GM21717 (cell line): ENCODE measurements at regions not wholly inside any gene's neighbourhood (a gene's known extent, or its start where the extent isn't known, plus 50 kb on each side); places are given as distances from the start of the nearest gene placed in this dataset.

ENCODE experiments used
- ATAC-seq: cut with Tn5 transposase; IDR thresholded peaks from one replicate; pipeline ENCODE4 v1.9.1; 2021; ENCODE audit warnings: mild to moderate bottlenecking, moderate library complexity; ENCODE audit not compliant: unreplicated experiment

GRCh38 chr5:101937041-101937440, 359.0 kb downstream of the SLCO4C1 start:
- ATAC-seq = no peak

DNA sequence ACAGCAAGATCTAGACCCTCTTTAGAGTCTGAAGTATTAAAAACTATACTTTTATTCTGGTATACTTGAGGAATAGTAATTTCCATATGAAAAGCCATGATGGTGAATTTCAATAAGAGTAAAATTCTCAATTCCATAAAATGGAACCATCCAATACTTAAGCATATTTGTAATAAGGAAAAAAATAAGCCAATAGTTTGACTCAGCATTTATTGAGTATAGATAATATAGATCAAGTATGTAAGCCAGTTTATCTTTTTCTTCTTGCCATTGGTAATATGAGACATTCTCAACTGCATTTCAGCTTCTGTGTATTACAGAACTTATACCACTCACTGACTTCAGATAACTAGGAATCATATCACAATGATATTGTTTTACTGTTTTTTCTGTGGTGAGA, 361.0 kb downstream of the SLCO4C1 start:
- no peak for ATAC-seq

DNA sequence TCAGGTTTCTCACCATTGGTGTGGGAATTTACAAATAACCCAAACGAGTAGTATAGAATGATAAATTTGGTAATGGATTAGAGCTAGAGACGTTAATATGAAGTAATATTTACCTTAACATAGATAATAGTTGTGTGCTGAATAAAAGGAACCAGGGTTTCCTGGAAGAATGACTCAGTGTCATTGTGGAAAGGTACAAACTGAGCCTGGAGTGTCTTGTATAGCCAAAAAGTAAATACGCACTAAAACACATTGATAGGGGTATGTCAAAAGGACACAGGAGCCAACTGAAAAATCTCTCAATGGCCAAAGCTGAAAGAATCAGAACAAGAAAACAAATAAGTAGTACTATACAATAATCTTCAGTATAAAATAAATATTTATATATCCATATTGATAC, 363.5 kb downstream of the SLCO4C1 start:
- no peak for ATAC-seq

DNA sequence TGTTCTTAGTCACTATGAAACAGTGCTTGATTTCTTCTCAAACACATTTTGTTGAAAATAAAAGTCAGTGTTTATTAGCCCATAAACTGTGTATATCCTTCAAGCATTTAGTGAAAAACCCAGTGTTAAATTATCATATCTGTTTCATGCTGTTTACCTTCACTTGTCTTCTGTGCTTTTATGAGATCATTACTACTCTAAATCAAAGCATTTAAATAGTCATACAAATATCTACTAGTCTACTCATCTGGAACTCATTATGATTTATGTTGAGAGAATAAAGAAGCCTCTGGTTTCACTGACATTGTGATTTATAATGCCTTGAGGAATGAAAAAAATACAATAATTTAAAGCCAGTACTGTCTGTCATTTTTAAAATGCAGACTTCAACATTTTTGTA, 366.5 kb downstream of the SLCO4C1 start:
- no peak for ATAC-seq

DNA sequence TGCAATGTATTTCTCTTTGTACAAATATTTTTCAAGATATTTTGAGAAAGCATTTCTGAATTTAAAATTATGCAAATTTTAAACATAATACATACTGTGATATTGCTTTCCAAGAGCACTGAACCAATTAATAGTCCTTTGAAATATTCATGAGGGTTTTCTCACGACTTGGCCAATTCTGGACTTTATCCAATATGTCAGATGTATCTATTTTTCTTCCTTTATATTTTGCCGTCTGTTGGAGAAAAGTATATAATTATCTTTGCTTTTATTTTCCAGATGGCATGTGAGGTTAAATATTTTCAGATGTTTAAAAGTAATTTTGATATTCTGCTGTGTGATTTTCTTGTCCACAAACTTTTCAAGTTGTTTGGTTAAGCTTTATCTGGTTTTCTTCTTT, 378.9 kb downstream of the SLCO4C1 start:
- ATAC-seq = no peak

DNA sequence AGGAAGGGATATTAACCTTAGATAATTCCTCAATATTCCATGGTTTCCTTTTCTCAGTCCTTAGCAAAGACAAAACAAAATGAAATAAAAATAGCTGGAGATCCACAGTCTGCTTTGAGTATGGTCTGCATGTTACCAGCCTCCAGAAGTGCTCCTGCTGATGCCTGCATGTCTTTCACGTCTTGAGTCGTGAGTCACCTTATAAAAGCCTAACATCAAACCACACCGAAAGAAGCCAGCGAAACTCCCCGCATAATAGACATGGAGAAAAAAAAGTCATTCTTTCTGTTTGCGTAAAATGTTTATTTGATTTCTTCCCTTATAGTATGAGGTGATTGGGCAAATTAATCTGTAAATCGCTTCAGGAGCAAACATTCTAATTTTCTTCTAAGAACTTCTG, 380.5 kb downstream of the SLCO4C1 start:
- ATAC-seq = no peak

GRCh38 chr5:101904736-101905135, 391.3 kb downstream of the SLCO4C1 start:
- no peak for ATAC-seq

DNA sequence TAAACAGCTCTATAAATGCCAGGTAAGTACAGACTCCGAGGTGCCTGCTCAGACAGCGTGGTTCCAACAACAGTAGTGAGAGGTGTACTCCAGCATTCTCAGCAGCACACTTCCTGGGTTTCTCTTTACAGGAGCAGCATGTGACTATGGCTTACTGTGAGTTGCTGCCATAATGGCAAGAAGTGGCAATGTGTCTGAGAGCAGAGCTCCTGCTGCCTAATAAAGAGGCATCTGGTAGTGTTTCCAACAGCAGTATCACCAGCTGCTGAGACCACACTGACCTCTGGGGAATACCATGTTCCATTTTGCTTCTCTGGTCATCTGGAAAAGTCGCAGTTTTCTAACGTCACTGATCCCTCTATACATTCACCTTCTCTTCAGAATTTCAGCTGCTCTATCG, 398.2 kb downstream of the SLCO4C1 start:
- ATAC-seq = no peak

- ATAC-seq = no peak
These were observed 401.1 kb downstream of the SLCO4C1 start for GRCh38 chr5:101894985-101895384.

DNA sequence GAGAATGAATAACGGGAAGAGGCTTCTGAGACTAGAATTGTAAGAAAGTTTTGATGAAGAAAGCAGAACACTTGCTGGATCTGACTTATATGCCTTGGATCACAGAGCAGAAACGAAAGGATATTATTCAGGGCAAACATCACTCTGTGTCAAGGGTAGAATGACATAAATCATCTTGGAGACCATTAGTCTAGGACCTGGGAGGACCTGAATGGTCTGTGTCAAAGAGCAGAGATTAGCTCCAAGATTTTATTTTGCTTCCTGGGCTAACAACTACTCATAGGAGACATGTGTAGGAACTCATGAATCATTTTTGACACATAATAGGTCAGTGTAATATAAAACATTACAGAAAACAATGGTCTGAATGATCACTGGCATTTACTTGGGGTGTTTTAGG, 417.9 kb downstream of the SLCO4C1 start:
- no peak for ATAC-seq

DNA sequence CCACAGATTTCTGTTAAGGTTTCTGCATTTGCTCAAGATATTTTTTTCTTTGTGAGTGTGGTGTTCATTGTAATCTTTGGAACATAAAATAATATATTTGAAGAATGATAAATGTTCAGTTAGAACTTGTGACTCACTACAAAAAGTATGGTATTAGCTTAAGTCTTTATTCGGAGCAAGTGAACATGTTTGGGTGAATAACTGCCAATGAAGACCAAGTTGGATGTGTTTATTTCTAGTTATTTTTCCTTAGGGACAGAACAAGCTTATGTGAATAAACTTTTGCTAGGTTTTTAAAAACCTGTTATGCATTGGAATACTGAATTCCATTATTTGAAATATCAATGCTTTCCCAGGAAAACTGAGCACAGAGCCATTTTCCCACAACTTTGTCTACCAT, 418.6 kb downstream of the SLCO4C1 start:
- ATAC-seq = no peak

DNA sequence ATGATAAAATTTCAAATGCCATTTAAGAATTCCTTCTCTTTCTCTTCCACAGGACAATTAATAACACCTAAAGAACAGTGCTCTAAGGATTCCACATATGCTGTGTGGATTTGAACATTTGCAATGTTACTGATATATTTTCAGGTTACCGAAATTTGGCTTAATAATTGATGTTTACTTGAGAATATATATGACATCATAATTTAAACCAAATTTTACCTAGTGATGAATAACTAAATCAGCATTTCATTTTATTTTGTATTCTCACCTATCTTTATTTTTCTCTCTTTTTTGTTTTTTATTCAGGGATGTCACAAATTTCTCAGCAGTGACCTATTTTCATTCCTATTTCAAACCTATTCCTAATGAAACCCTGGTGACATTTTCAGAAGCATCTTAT, 429.6 kb downstream of the SLCO4C1 start:
- no peak for ATAC-seq

DNA sequence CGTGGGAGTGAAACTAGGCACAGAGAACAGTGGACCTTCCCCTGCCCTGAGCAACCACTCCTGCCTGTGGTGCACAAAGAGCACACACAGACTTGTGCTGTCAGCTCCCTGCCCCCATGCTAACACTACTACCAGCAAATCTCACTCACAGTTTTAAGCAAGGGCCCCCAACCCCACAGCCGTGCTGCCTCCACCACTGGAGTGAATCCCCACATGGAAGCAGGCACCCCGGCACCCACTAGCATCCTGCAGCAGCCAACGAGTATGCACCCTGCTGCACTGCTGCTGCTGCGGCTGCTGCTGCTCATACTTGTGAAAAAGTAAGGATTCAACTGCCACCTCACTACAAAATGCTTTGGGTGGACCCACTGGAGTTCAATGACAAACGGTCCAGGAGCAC, 435.5 kb downstream of the SLCO4C1 start:
- ATAC-seq = no peak

GRCh38 chr5:101860145-101860544, 435.9 kb downstream of the SLCO4C1 start:
- ATAC-seq = no peak

DNA sequence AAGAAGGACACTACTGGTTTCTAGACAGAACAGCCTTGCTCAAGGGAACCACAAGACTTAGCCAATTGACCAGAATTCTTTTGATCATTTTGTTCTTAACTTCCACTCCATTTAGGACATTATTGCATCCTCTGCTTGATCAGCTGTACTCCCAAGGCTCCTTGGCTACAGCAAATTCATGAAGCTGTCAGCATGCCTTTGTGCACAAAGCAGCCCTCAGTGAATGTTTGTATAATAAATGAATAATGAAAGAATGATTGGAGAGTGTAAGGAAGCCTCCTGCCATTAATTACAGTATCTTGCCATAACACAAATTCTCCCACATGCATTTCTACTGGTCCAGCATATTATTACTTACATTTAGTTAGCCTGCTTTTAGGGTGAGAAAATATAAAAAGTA, 449.6 kb downstream of the SLCO4C1 start:
- ATAC-seq = no peak

- no peak for ATAC-seq
These were observed 453.0 kb downstream of the SLCO4C1 start for GRCh38 chr5:101843055-101843454.

GRCh38 chr5:101838435-101838834, 457.6 kb downstream of the SLCO4C1 start:
- no peak for ATAC-seq

DNA sequence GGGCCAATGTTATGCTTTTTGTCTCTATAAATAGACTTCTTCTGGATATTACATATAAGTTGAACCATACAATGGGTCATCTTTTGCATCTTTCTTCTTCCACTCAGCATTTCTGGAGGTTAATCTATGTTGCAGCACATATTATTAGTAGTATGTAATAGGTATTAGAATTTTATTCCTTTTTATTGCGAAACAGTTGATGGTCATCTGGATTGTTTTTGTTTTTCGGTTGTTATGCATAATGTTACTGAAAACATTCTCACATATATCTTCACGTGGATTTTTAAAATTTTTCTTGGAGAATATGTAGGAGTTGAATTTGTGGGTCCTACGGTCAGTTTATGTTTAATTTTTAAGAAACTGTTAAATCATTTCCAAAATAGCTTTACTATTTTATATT, 466.8 kb downstream of the SLCO4C1 start:
- no peak for ATAC-seq

- ATAC-seq = no peak
These were observed 484.6 kb downstream of the SLCO4C1 start for GRCh38 chr5:101811466-101811865.

GRCh38 chr5:101806410-101806809, 489.7 kb downstream of the SLCO4C1 start:
- no peak for ATAC-seq

- no peak for ATAC-seq
These were observed 499.7 kb downstream of the SLCO4C1 start for GRCh38 chr5:101796427-101796826.

DNA sequence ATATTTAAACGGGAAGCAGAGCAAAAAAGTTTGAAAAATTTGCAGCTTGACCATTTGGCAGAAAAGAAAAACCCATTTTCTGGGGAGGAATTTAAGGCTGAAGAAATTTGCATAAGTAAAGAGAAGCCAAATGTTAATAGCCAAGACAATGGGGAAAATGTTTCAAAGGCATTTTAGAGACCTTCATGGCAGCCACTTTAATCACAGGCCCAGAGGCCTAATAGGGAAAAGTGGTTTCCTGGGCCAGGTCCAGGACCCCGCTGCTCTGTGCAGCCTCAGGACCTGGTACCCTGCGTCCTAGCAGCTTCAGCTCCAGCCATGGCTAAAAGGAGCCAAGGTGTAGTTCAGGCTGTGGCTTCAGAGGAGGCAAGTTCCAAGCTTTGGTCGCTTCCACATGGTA, 507.3 kb downstream of the SLCO4C1 start:
- no peak for ATAC-seq

GRCh38 chr5:101785090-101785489, 511.0 kb downstream of the SLCO4C1 start:
- no peak for ATAC-seq
